GM18519 (cell line): ENCODE measurements at regions not wholly inside any gene's neighbourhood (a gene's known extent, or its start where the extent isn't known, plus 50 kb on each side); places are given as distances from the start of the nearest gene placed in this dataset.
"Not testable (repeated sequence)": the region's sequence is repeated elsewhere in the genome, so short reads cannot be mapped to it uniquely, and the experiment has no call there.

ENCODE experiments used
- ATAC-seq: cut with Tn5 transposase; IDR thresholded peaks from one replicate; pipeline ENCODE4 v1.9.1; 2021; ENCODE audit warnings: mild to moderate bottlenecking, moderate library complexity; ENCODE audit not compliant: unreplicated experiment, low FRiP score

- no peak for ATAC-seq
Observed at GRCh38 chr5:123949043-123949804, 437.2 kb downstream of the CSNK1G3 start.

GRCh38 chr5:123947797-123948196 is 435.8 kb downstream of the CSNK1G3 start:
- ATAC-seq: no peak

DNA sequence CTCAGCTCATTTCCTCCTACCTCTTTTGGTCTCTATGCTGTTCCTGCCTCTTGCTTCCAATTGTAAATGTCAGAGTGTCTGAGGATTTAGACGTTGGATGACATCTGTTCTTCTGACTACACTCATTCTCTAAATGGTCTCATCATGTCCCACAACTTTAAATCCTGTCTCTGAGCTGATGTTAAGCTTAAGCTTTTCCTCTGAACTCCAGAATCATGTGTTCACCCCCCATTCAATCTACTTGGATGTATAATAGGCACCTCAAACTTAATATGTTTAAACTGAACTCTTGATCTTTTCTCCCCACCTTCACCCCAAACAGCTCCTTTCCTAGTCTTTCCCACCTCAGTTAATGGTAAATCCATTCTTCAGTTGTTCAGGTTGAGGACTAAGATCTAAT is 433.6 kb downstream of the CSNK1G3 start:
- no peak for ATAC-seq

- no peak for ATAC-seq
Observed at GRCh38 chr5:123943151-123943550, 431.2 kb downstream of the CSNK1G3 start.

DNA sequence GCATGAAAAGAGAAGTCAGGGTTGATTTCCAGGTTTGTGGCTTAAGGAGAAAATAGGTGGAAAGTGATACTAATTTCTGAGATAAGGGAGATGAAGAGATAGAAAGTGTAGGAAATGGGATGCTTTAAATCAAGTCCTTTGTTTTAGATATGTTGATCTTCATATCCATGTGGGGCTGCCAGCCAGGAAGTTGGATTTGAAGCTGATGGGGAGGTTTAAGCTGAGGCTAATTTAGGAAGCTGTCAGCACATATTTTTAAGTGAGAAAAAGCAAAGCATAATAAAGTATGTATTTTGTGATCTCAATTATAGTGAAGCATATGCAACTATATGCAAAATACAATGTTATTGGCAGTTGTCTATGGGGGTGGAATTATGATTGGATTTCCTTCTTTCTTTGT is 428.4 kb downstream of the CSNK1G3 start:
- no peak for ATAC-seq

GRCh38 chr5:123937230-123937629 is 425.3 kb downstream of the CSNK1G3 start:
- ATAC-seq: no peak

- ATAC-seq: no peak
Observed at GRCh38 chr5:123936548-123936947, 424.6 kb downstream of the CSNK1G3 start.

- not testable (repeated sequence) for ATAC-seq
Observed at GRCh38 chr5:123933812-123934211, 421.8 kb downstream of the CSNK1G3 start.

DNA sequence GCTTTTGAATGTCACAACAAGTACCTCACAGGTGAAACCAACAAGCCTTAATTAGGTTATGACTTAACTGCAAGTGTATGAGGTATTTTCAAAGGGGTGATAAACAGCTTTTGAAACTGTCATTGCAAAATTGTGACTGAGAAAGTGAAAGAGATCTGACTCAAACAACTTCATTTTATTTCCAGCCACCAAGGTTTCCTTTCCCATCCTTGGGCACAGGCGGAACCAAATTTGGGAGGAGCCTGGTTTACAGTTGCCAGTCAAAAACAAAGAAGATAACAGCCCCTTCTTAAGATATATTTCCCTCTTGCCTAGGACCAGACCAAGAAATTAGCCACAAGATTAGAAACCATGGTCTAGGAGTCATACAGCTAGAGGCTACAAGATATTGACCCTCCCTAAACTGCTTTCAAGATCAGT is 417.1 kb downstream of the CSNK1G3 start:
- peak; percentile 76 for ATAC-seq

- ATAC-seq: no peak
Observed at GRCh38 chr5:123928401-123928800, 416.4 kb downstream of the CSNK1G3 start.

GRCh38 chr5:123921193-123921592 is 409.2 kb downstream of the CSNK1G3 start:
- no peak for ATAC-seq

GRCh38 chr5:123916345-123917121 is 404.6 kb downstream of the CSNK1G3 start:
- ATAC-seq: no peak

GRCh38 chr5:123914333-123914732 is 402.4 kb downstream of the CSNK1G3 start:
- no peak for ATAC-seq

DNA sequence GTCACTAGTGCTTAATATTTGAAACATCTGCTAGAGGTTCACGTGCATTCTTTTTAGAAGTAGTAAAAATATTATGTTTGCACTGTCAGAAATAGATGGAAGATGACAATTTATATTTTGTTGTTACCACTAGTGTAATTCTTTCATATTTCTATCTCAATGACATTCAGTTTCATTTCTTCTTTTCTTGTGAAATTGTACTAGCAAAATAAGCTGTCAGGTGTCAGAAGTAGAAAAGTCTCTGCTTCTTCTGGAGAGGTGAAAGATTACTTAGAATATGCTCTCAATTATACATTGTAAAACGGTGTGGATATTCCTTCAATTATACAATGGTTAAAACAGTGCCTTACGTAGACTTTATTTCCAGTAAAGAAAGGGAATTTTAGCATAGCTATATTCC is 395.4 kb downstream of the CSNK1G3 start:
- ATAC-seq: peak; percentile 54

- ATAC-seq: no peak
Observed at GRCh38 chr5:123906698-123907295, 394.8 kb downstream of the CSNK1G3 start.

DNA sequence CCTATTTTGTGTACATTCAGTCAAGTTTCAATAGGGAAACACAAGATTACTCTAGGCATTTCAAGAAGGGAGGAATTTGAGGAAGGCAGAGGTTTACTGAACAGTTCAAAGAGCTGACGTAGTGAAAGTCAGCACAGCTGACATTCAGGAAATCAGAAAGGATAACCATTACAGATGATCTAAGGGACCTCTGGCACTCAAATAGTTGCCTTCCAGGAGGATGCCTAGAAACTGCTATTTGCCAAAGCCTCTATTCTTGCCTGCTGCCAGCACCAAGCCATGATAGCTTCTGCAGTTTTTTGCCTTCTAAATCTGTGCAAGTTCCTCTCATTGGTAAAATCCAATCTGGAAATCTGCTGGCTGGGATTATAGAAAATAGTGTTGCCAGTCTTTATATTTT is 373.1 kb downstream of the CSNK1G3 start:
- no peak for ATAC-seq

- ATAC-seq: no peak
Observed at GRCh38 chr5:123882965-123883345, 371.0 kb downstream of the CSNK1G3 start.

GRCh38 chr5:123882319-123882964 is 370.5 kb downstream of the CSNK1G3 start:
- no peak for ATAC-seq

DNA sequence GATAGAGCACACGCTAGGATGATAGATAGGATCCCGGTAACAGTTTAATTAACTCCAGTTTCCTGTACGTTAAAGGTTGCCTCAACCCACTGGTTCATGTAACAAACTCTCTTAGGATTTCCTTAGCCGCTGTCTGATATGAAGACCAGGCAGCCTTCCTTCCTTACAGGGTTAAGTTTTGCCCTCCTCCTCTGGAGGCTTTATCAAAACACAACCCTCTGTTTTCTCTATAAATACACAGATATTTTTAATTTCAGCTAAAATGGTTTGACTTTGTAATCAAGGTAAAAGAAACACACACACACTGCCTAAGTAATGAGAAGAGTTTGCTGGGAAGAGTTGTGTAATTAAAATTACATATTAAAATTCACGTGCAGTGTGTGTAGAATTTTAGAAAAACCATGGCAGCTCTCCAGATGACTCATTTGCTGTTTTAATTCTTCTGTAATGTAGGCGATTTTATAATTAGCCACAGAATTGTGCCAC is 369.8 kb downstream of the CSNK1G3 start:
- ATAC-seq: no peak

DNA sequence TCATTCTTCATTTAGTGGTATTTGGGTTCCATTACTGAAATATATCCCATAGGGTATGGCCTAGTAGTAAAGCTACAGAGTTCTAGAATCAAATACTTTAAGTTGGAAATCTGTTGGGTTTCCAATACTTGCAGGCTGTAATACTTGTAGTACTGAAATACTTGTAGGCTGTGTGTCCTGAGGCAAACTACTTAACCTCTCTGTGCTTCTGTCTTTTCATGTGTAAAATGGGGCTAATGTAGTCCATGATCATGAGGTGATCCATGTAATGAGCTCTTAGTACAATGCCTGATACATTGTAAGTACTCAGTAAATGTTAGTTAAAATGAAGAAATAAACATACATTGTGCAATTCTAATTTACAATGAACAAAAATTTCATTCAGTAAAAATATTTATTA is 368.9 kb downstream of the CSNK1G3 start:
- no peak for ATAC-seq

GRCh38 chr5:123879071-123879470 is 367.1 kb downstream of the CSNK1G3 start:
- ATAC-seq: no peak
